Mesenchymal stem cell (in vitro differentiated cells and primary cell): ENCODE measurements at regions not wholly inside any gene's neighbourhood (a gene's known extent, or its start where the extent isn't known, plus 50 kb on each side); places are given as distances from the start of the nearest gene placed in this dataset.

Experiments
- DNase-seq: peaks from one replicate; pipeline ENCODE4 v3.0.0-alpha.2; 2013
- H2AFZ ChIP-seq: one replicate; pipeline ENCODE4 v1.6.1; 2013; ENCODE audit warnings: low read depth, mild to moderate bottlenecking, control low read depth, inconsistent platforms, low read length, moderate library complexity
- H2AK5ac ChIP-seq: 2 replicates; pipeline ENCODE4 v1.6.1; 2013; ENCODE audit warnings: low read length, moderate library complexity, mild to moderate bottlenecking, inconsistent platforms; ENCODE audit not compliant: severe bottlenecking
- H2BK120ac ChIP-seq: one replicate; pipeline ENCODE4 v1.6.1; 2013; ENCODE audit warnings: low read depth, mild to moderate bottlenecking, inconsistent platforms, low read length, moderate library complexity
- H2BK12ac ChIP-seq, 2 experiments: one replicate each; pipeline ENCODE4 v1.6.1; 2013; ENCODE audit warnings: inconsistent platforms in 2 of 2, low read length in 2 of 2, mild to moderate bottlenecking in 2 of 2, moderate library complexity in 2 of 2, control low read depth in 1 of 2
- H2BK15ac ChIP-seq: one replicate; pipeline ENCODE4 v1.6.1; 2013; ENCODE audit warnings: mild to moderate bottlenecking, low read depth, inconsistent platforms; ENCODE audit not compliant: poor library complexity, severe bottlenecking
- H2BK5ac ChIP-seq: 2 replicates; pipeline ENCODE4 v1.6.1; 2013; ENCODE audit warnings: low read depth, mild to moderate bottlenecking, low read length, control low read depth, inconsistent platforms; ENCODE audit not compliant: poor library complexity, severe bottlenecking
- H3K14ac ChIP-seq, 2 experiments: one replicate each; pipeline ENCODE4 v1.6.1; 2013; ENCODE audit warnings: inconsistent platforms in 2 of 2, low read length in 2 of 2, control low read depth in 1 of 2, mild to moderate bottlenecking in 1 of 2, moderate library complexity in 1 of 2
- H3K18ac ChIP-seq, 2 experiments: one replicate each; pipeline ENCODE4 v1.6.1; 2013; ENCODE audit warnings: inconsistent platforms in 2 of 2, low read length in 2 of 2, control low read depth in 1 of 2, low read depth in 1 of 2, mild to moderate bottlenecking in 1 of 2
- H3K23ac ChIP-seq, 2 experiments: one replicate each; pipeline ENCODE4 v1.6.1; 2013; ENCODE audit warnings: inconsistent platforms in 2 of 2, low read length in 2 of 2, mild to moderate bottlenecking in 2 of 2, moderate library complexity in 2 of 2, control low read depth in 1 of 2
- H3K27ac ChIP-seq: 2 replicates; pipeline ENCODE4 v1.5.1; 2013; ENCODE audit warnings: mild to moderate bottlenecking, moderate library complexity, low read length, control low read depth, inconsistent platforms; ENCODE audit not compliant: poor library complexity, severe bottlenecking
- H3K27me3 ChIP-seq, 2 experiments: 2 replicates each; pipeline versions ENCODE4 v1.6.1 to v1.7.0; 2013; ENCODE audit warnings: low read length in 2 of 2, mild to moderate bottlenecking in 2 of 2, moderate library complexity in 2 of 2, control low read depth in 1 of 2, inconsistent platforms in 1 of 2; ENCODE audit not compliant: control insufficient read depth in 1 of 2, insufficient read depth in 1 of 2
- H3K36me3 ChIP-seq, 2 experiments: 2 replicates each; pipeline versions ENCODE4 v1.6.1 to v1.7.0; 2013; ENCODE audit warnings: low read length in 2 of 2, control low read depth in 1 of 2, inconsistent platforms in 1 of 2, low read depth in 1 of 2, mild to moderate bottlenecking in 1 of 2; ENCODE audit not compliant: insufficient read depth in 2 of 2, control insufficient read depth in 1 of 2
- H3K4ac ChIP-seq, 2 experiments: one replicate each; pipeline ENCODE4 v1.6.1; 2013; ENCODE audit warnings: inconsistent platforms in 2 of 2, low read length in 2 of 2, mild to moderate bottlenecking in 2 of 2, moderate library complexity in 2 of 2, control low read depth in 1 of 2, low read depth in 1 of 2
- H3K4me1 ChIP-seq: 2 replicates; pipeline ENCODE4 v1.6.1; 2013; ENCODE audit warnings: low read depth, low read length, control low read depth; ENCODE audit not compliant: control insufficient read depth, insufficient read depth
- H3K4me2 ChIP-seq: 2 replicates; pipeline ENCODE4 v1.6.1; 2013; ENCODE audit warnings: low read length, mild to moderate bottlenecking, inconsistent platforms; ENCODE audit not compliant: poor library complexity, severe bottlenecking
- H3K4me3 ChIP-seq, 2 experiments: 2 replicates each; pipeline versions ENCODE4 v1.5.1 to v1.7.0; 2013; ENCODE audit warnings: low read length in 2 of 2, mild to moderate bottlenecking in 2 of 2, control low read depth in 1 of 2, low read depth in 1 of 2; ENCODE audit not compliant: insufficient read depth in 1 of 2
- H3K79me1 ChIP-seq: replicated peaks from 2 replicates; pipeline ENCODE4 v1.6.1; 2013; ENCODE audit warnings: mild to moderate bottlenecking, control low read depth, low read length, inconsistent platforms; ENCODE audit not compliant: poor library complexity, severe bottlenecking
- H3K9ac ChIP-seq: 2 replicates; pipeline ENCODE4 v1.7.0; 2013; ENCODE audit warnings: mild to moderate bottlenecking, low read length, moderate library complexity
- H3K9me3 ChIP-seq: 2 replicates; pipeline ENCODE4 v1.7.0; 2013; ENCODE audit warnings: mild to moderate bottlenecking, low read length; ENCODE audit not compliant: control insufficient read depth
- H4K8ac ChIP-seq: one replicate; pipeline ENCODE4 v1.6.1; 2013; ENCODE audit warnings: inconsistent platforms, mild to moderate bottlenecking, low read length, moderate library complexity
- H4K91ac ChIP-seq: one replicate; pipeline ENCODE4 v1.6.1; 2013; ENCODE audit warnings: mild to moderate bottlenecking, low read length, inconsistent platforms
- WGBS: methylation state at CpG from one replicate; pipeline ENCODE4 v1.1.7; 2013; ENCODE audit warnings: mixed read lengths; 5-methylcytosine and 5-hydroxymethylcytosine counted together

GRCh38 chr1:234893725-234894630 lies 234.7 kb downstream of the TOMM20 start:
- H2BK12ac ChIP-seq: no peak overlapping the region
- whole genome bisulfite sequencing: 76% methylated on average over 8 of the region's 11 CpGs

GRCh38 chr1:234893359-234893724 lies 235.3 kb downstream of the TOMM20 start:
- H3K27ac ChIP-seq: no peak overlapping the region
- H3K4me2 ChIP-seq: no peak overlapping the region
- no peak overlapping the region for H3K14ac ChIP-seq
- peaks cover 14% of the 10 kb centered on the region for H3K4me1 ChIP-seq
- no peak overlapping the region for H4K8ac ChIP-seq
- H3K36me3 ChIP-seq: no peaks in the 10 kb centered on the region
- no peaks in the 10 kb centered on the region for H3K79me1 ChIP-seq
- H2BK120ac ChIP-seq: no peak overlapping the region
- WGBS: 98% methylated on average over 3 of the region's 6 CpGs
- H2AK5ac ChIP-seq: peak overlapping the region; percentile 47
- no peak overlapping the region for H3K23ac ChIP-seq
- H3K4me3 ChIP-seq: no peak overlapping the region
- no peak overlapping the region for H3K9ac ChIP-seq
- H2AFZ ChIP-seq: no peak overlapping the region
- H3K18ac ChIP-seq: peak overlapping the region in 1 of 2 experiments; percentile 37
- no peak overlapping the region for H2BK5ac ChIP-seq
- no peak overlapping the region for H3K4ac ChIP-seq
- peak overlapping the region in 1 of 2 experiments; percentile 15 for H2BK12ac ChIP-seq
- no peak for DNase-seq
- no peaks in the 10 kb centered on the region for H3K27me3 ChIP-seq
- H2BK15ac ChIP-seq: no peak overlapping the region
- no peaks in the 10 kb centered on the region for H3K9me3 ChIP-seq
- H4K91ac ChIP-seq: peak overlapping the region; percentile 2

More at GRCh38 chr1:234893725-234894630, 234.7 kb downstream of the TOMM20 start:
- Histone ChIP-seq H3K27me3 (no peaks in the 10 kb centered on the region), H4K91ac (no peak overlapping the region), H3K18ac (peak overlapping the region in 1 of 2 experiments; percentile 37), H3K4ac (no peak overlapping the region), H3K36me3 (no peaks in the 10 kb centered on the region), H3K23ac (no peak overlapping the region), H3K9me3 (no peaks in the 10 kb centered on the region), H3K79me1 (no peaks in the 10 kb centered on the region), H4K8ac (no peak overlapping the region), H2AK5ac (no peak overlapping the region), H3K14ac (no peak overlapping the region), H2AFZ (no peak overlapping the region), H3K9ac (no peak overlapping the region), H3K4me2 (no peak overlapping the region), H2BK15ac (no peak overlapping the region), H3K4me3 (no peak overlapping the region), H2BK120ac (no peak overlapping the region), H2BK5ac (no peak overlapping the region), H3K27ac (peak overlapping the region; percentile 14), H3K4me1 (peaks cover 19% of the 10 kb centered on the region)
- peak; percentile 54 for DNase-seq

- Histone ChIP-seq H3K14ac (no peak overlapping the region), H2AFZ (no peak overlapping the region), H2BK12ac (peak overlapping the region in 1 of 2 experiments; percentile 29), H3K36me3 (no peaks in the 10 kb centered on the region), H3K4me1 (peaks cover 14% of the 10 kb centered on the region), H3K4me3 (no peak overlapping the region), H3K27me3 (no peaks in the 10 kb centered on the region), H4K91ac (no peak overlapping the region), H3K79me1 (no peaks in the 10 kb centered on the region), H3K9me3 (no peaks in the 10 kb centered on the region), H2BK15ac (no peak overlapping the region), H3K4me2 (no peak overlapping the region), H2BK5ac (no peak overlapping the region), H3K4ac (no peak overlapping the region), H3K9ac (no peak overlapping the region), H3K18ac (no peak overlapping the region), H2AK5ac (peak overlapping the region; percentile 6), H3K23ac (no peak overlapping the region), H4K8ac (no peak overlapping the region), H2BK120ac (no peak overlapping the region), H3K27ac (no peak overlapping the region)
- no peak for DNase-seq
- WGBS: 93% methylated on average over 4 of the region's 4 CpGs
Observed at GRCh38 chr1:234892642-234893041, 236.0 kb downstream of the TOMM20 start.

GRCh38 chr1:234891427-234891826 lies 237.2 kb downstream of the TOMM20 start:
- H3K18ac ChIP-seq: no peak overlapping the region
- 95% methylated on average over 2 of the region's 3 CpGs for WGBS
- H2AFZ ChIP-seq: no peak overlapping the region
- H3K79me1 ChIP-seq: no peaks in the 10 kb centered on the region
- no peak overlapping the region for H2BK5ac ChIP-seq
- no peak overlapping the region for H3K14ac ChIP-seq
- H4K91ac ChIP-seq: no peak overlapping the region
- H3K4me3 ChIP-seq: no peak overlapping the region
- no peak overlapping the region for H2BK15ac ChIP-seq
- H3K4ac ChIP-seq: no peak overlapping the region
- H2BK120ac ChIP-seq: no peak overlapping the region
- H3K27me3 ChIP-seq: no peaks in the 10 kb centered on the region
- no peak overlapping the region for H2BK12ac ChIP-seq
- no peak overlapping the region for H3K23ac ChIP-seq
- peak overlapping the region; percentile 60 for H2AK5ac ChIP-seq
- H3K9me3 ChIP-seq: no peaks in the 10 kb centered on the region
- DNase-seq: no peak
- H3K9ac ChIP-seq: no peak overlapping the region
- peak overlapping the region; percentile 31 for H4K8ac ChIP-seq
- no peak overlapping the region for H3K4me2 ChIP-seq
- H3K4me1 ChIP-seq: peaks cover 10% of the 10 kb centered on the region
- H3K27ac ChIP-seq: no peak overlapping the region
- H3K36me3 ChIP-seq: no peaks in the 10 kb centered on the region
